GM19452 (cell line): ENCODE measurements at regions not wholly inside any gene's neighbourhood (a gene's known extent, or its start where the extent isn't known, plus 50 kb on each side); places are given as distances from the start of the nearest gene placed in this dataset.
"Not testable (repeated sequence)": the region's sequence is repeated elsewhere in the genome, so short reads cannot be mapped to it uniquely, and the experiment has no call there.

Source experiments
- ATAC-seq: cut with Tn5 transposase; IDR thresholded peaks from one replicate; pipeline ENCODE4 v1.9.1; 2021; ENCODE audit not compliant: unreplicated experiment

GRCh38 chr2:215667585-215668377, 231.9 kb upstream of the FN1 start:
- no peak for ATAC-seq

- peak; percentile 88 for ATAC-seq
These were observed 229.1 kb upstream of the FN1 start for GRCh38 chr2:215664847-215665525.

GRCh38 chr2:215662715-215663114, 226.8 kb upstream of the FN1 start:
- no peak for ATAC-seq

GRCh38 chr2:215660687-215661086, 224.8 kb upstream of the FN1 start:
- no peak for ATAC-seq

GRCh38 chr2:215659650-215660049, 223.8 kb upstream of the FN1 start:
- no peak for ATAC-seq

GRCh38 chr2:215658635-215659305, 222.9 kb upstream of the FN1 start:
- ATAC-seq: no peak

- ATAC-seq: no peak
These were observed 222.0 kb upstream of the FN1 start for GRCh38 chr2:215657844-215658243.

GRCh38 chr2:215654148-215654819, 218.4 kb upstream of the FN1 start:
- no peak for ATAC-seq

GRCh38 chr2:215653344-215654030, 217.6 kb upstream of the FN1 start:
- no peak for ATAC-seq

- no peak for ATAC-seq
These were observed 216.5 kb upstream of the FN1 start for GRCh38 chr2:215652388-215652787.

GRCh38 chr2:215651412-215651811, 215.5 kb upstream of the FN1 start:
- ATAC-seq: no peak

- ATAC-seq: no peak
These were observed 208.5 kb upstream of the FN1 start for GRCh38 chr2:215644233-215644897.

- no peak for ATAC-seq
These were observed 202.8 kb upstream of the FN1 start for GRCh38 chr2:215638687-215639086.

- no peak for ATAC-seq
These were observed 201.8 kb upstream of the FN1 start for GRCh38 chr2:215637651-215638050.

GRCh38 chr2:215636816-215637215, 200.9 kb upstream of the FN1 start:
- ATAC-seq: no peak

GRCh38 chr2:215635788-215636139, 199.9 kb upstream of the FN1 start:
- ATAC-seq: no peak

- ATAC-seq: no peak
These were observed 199.4 kb upstream of the FN1 start for GRCh38 chr2:215635071-215635787.

GRCh38 chr2:215633360-215633759, 197.5 kb upstream of the FN1 start:
- no peak for ATAC-seq

GRCh38 chr2:215631696-215632095, 195.8 kb upstream of the FN1 start:
- ATAC-seq: no peak

- not testable (repeated sequence) for ATAC-seq
These were observed 194.9 kb upstream of the FN1 start for GRCh38 chr2:215630796-215631195.
